H9 (cell line): ENCODE measurements at regions not wholly inside any gene's neighbourhood (a gene's known extent, or its start where the extent isn't known, plus 50 kb on each side); places are given as distances from the start of the nearest gene placed in this dataset.

Source experiments
- DNase-seq: peaks from one replicate; pipeline ENCODE4 v3.0.0-alpha.2; 2017
- H2AFZ ChIP-seq: one replicate; pipeline ENCODE4 v1.6.1; 2013; ENCODE audit warnings: mild to moderate bottlenecking, low read length, control low read depth, moderate library complexity
- H2AK5ac ChIP-seq: 2 replicates; pipeline ENCODE4 v1.6.1; 2013; ENCODE audit warnings: low read length, control low read depth, mixed read lengths; ENCODE audit not compliant: insufficient read length
- H2BK120ac ChIP-seq: one replicate; pipeline ENCODE4 v1.6.1; 2013; ENCODE audit warnings: low read depth, mild to moderate bottlenecking, low read length, control low read depth, inconsistent platforms; ENCODE audit not compliant: poor library complexity, severe bottlenecking
- H2BK12ac ChIP-seq: 2 replicates; pipeline ENCODE4 v1.6.1; 2013; ENCODE audit warnings: low read length, control low read depth, mixed read lengths, low read depth; ENCODE audit not compliant: insufficient read length
- H2BK15ac ChIP-seq: 2 replicates; pipeline ENCODE4 v1.6.1; 2013; ENCODE audit warnings: low read depth, low read length, control low read depth
- H2BK20ac ChIP-seq: one replicate; pipeline ENCODE4 v1.6.1; 2013; ENCODE audit warnings: low read depth, mild to moderate bottlenecking, low read length, control low read depth, inconsistent platforms; ENCODE audit not compliant: poor library complexity, severe bottlenecking
- H2BK5ac ChIP-seq: 2 replicates; pipeline ENCODE4 v1.6.1; 2013; ENCODE audit warnings: low read length, control low read depth, mixed read lengths; ENCODE audit not compliant: insufficient read length
- H3K14ac ChIP-seq: 2 replicates; pipeline ENCODE4 v1.6.1; 2013; ENCODE audit warnings: low read length, control low read depth; ENCODE audit not compliant: insufficient read depth
- H3K18ac ChIP-seq: 2 replicates; pipeline ENCODE4 v1.6.1; 2013; ENCODE audit warnings: low read depth, mild to moderate bottlenecking, mixed read lengths, low read length, control low read depth; ENCODE audit not compliant: insufficient read length
- H3K23ac ChIP-seq: 2 replicates; pipeline ENCODE4 v1.6.1; 2013; ENCODE audit warnings: low read length, control low read depth, mixed read lengths, low read depth; ENCODE audit not compliant: insufficient read length
- H3K23me2 ChIP-seq: 2 replicates; pipeline ENCODE4 v1.6.1; 2013; ENCODE audit warnings: low read depth, mild to moderate bottlenecking, mixed read lengths, low read length, control low read depth; ENCODE audit not compliant: insufficient read length, poor library complexity, severe bottlenecking
- H3K27ac ChIP-seq: 2 replicates; pipeline ENCODE4 v1.5.1; 2013; ENCODE audit warnings: low read length, control low read depth, mixed read lengths, low read depth; ENCODE audit not compliant: insufficient read length
- H3K27me3 ChIP-seq: 2 replicates; pipeline ENCODE4 v1.6.1; 2013; ENCODE audit warnings: low read length, control low read depth, inconsistent platforms; ENCODE audit not compliant: insufficient read depth
- H3K4ac ChIP-seq: 2 replicates; pipeline ENCODE4 v1.6.1; 2013; ENCODE audit warnings: low read depth, mild to moderate bottlenecking, control low read depth, inconsistent platforms, low read length, moderate library complexity
- H3K4me1 ChIP-seq: 2 replicates; pipeline ENCODE4 v1.6.1; 2013; ENCODE audit warnings: low read length, control low read depth, inconsistent platforms; ENCODE audit not compliant: insufficient read depth
- H3K4me2 ChIP-seq: 2 replicates; pipeline ENCODE4 v1.6.1; 2013; ENCODE audit warnings: low read length, control low read depth, mixed read lengths; ENCODE audit not compliant: insufficient read length, insufficient read depth
- H3K56ac ChIP-seq: 2 replicates; pipeline ENCODE4 v1.6.1; 2013; ENCODE audit warnings: low read depth, mild to moderate bottlenecking, mixed read lengths, low read length, control low read depth; ENCODE audit not compliant: insufficient read length
- H3K79me1 ChIP-seq: 2 replicates; pipeline ENCODE4 v1.6.1; 2013; ENCODE audit warnings: low read depth, mild to moderate bottlenecking, moderate library complexity, low read length, control low read depth, inconsistent platforms; ENCODE audit not compliant: insufficient read depth, poor library complexity, severe bottlenecking
- H3K79me2 ChIP-seq: 2 replicates; pipeline ENCODE4 v1.6.1; 2013; ENCODE audit warnings: low read length, control low read depth, inconsistent platforms; ENCODE audit not compliant: insufficient read depth
- H3K9ac ChIP-seq: 2 replicates; pipeline ENCODE4 v1.6.1; 2013; ENCODE audit warnings: low read length, control low read depth, mixed read lengths; ENCODE audit not compliant: insufficient read length; ENCODE audit errors: extremely low read depth
- H3K9me3 ChIP-seq: one replicate; pipeline ENCODE4 v1.6.1; 2013; ENCODE audit warnings: low read depth, low read length, inconsistent platforms; ENCODE audit not compliant: control insufficient read depth
- H3T11ph ChIP-seq: one replicate; pipeline ENCODE4 v1.6.1; 2013; ENCODE audit warnings: mild to moderate bottlenecking, low read length, control low read depth, inconsistent platforms
- H4K20me1 ChIP-seq: one replicate; pipeline ENCODE4 v1.6.1; 2013; ENCODE audit not compliant: control insufficient read depth, insufficient read length, insufficient read depth
- H4K5ac ChIP-seq: 2 replicates; pipeline ENCODE4 v1.6.1; 2013; ENCODE audit warnings: low read depth, mild to moderate bottlenecking, mixed read lengths, low read length, control low read depth; ENCODE audit not compliant: insufficient read length
- H4K8ac ChIP-seq: replicated peaks from 2 replicates; pipeline ENCODE4 v1.6.1; 2013; ENCODE audit warnings: low read length, control low read depth, mixed read lengths, low read depth; ENCODE audit not compliant: insufficient read length
- H4K91ac ChIP-seq: 2 replicates; pipeline ENCODE4 v1.6.1; 2013; ENCODE audit warnings: low read depth, mild to moderate bottlenecking, moderate library complexity, mixed read lengths, low read length, control low read depth; ENCODE audit not compliant: insufficient read length
- H3K27ac Mint-ChIP-seq, 3 experiments: 2 replicates in 2 of 3; 3 replicates in 1 of 3; pipeline ENCODE4 v1.8.0; 2020 to 2021; ENCODE audit warnings: mixed read lengths in 3 of 3, mild to moderate bottlenecking in 1 of 3, moderate library complexity in 1 of 3
- H3K27me3 Mint-ChIP-seq: 2 replicates; pipeline ENCODE4 v1.8.0; 2021; ENCODE audit warnings: low read depth, mild to moderate bottlenecking, moderate library complexity, mixed read lengths
- H3K36me3 Mint-ChIP-seq, 3 experiments: 2 replicates in 2 of 3; 3 replicates in 1 of 3; pipeline ENCODE4 v1.8.0; 2020 to 2021; ENCODE audit warnings: low read depth in 3 of 3, mixed read lengths in 3 of 3; ENCODE audit not compliant: insufficient read depth in 1 of 3
- H3K4me1 Mint-ChIP-seq, 2 experiments: 2 replicates each; pipeline ENCODE4 v1.8.0; 2020; ENCODE audit warnings: mixed read lengths in 2 of 2
- H3K4me3 Mint-ChIP-seq, 2 experiments: 2 replicates in 1 of 2; 3 replicates in 1 of 2; pipeline ENCODE4 v1.8.0; 2020 to 2021; ENCODE audit warnings: mild to moderate bottlenecking in 2 of 2, mixed read lengths in 2 of 2, moderate library complexity in 1 of 2
- H3K9me3 Mint-ChIP-seq, 2 experiments: 2 replicates in 1 of 2; 3 replicates in 1 of 2; pipeline ENCODE4 v1.8.0; 2020; ENCODE audit warnings: mild to moderate bottlenecking in 2 of 2, mixed read lengths in 2 of 2, moderate library complexity in 1 of 2
- WGBS: extraction: QIAGEN DNeasy Blood & Tissue Kit; methylation state at CpG from one replicate; pipeline ENCODE4 v1.1.7; 2013; ENCODE audit warnings: missing lambda C conversion rate, low lambda C conversion rate, mixed read lengths; ENCODE audit not compliant: insufficient read length; ENCODE audit errors: extremely low coverage; 5-methylcytosine and 5-hydroxymethylcytosine counted together
- TF ChIP-seq, protein P1 (sequence below): fragments of 200-600 bp; sonication (generic); conservative IDR thresholded peaks from 3 replicates; pipeline ENCODE4 v1.8.0; 2021; ENCODE audit warnings: antibody characterized with exemption, mild to moderate bottlenecking

GRCh38 chr1:228810878-228811711, 75.8 kb downstream of the RHOU start:
- Histone ChIP-seq H3K9ac (no peak overlapping the region), H4K20me1 (no peaks in the 10 kb centered on the region), H2BK20ac (no peak overlapping the region), H2BK5ac (no peak overlapping the region), H3K56ac (no peak overlapping the region), H3K9me3 (no peaks in the 10 kb centered on the region), H3T11ph (no peak overlapping the region), H3K23ac (no peak overlapping the region), H2BK12ac (no peak overlapping the region), H3K4me1 (peaks cover 11% of the 10 kb centered on the region; the same call in 1 of the 2 replicates), H3K4ac (no peak overlapping the region), H3K23me2 (no peaks in the 10 kb centered on the region), H2AFZ (no peak overlapping the region), H4K5ac (no peak overlapping the region), H3K79me1 (no peaks in the 10 kb centered on the region), H4K8ac (no peak overlapping the region), H3K79me2 (no peaks in the 10 kb centered on the region), H4K91ac (no peak overlapping the region), H3K4me2 (no peak overlapping the region), H3K27ac (no peak overlapping the region), H3K14ac (no peak overlapping the region), H3K27me3 (no peaks in the 10 kb centered on the region), H3K18ac (no peak overlapping the region), H2AK5ac (no peak overlapping the region), H2BK120ac (no peak overlapping the region), H2BK15ac (no peak overlapping the region)
- Mint-ChIP-seq H3K27me3 (peaks cover 8% of the 10 kb centered on the region), H3K36me3 (peaks cover 0 to 1% (median 0%) of the 10 kb centered on the region in 3 experiments; a peak in 1 of 7 replicates), H3K27ac (no peak overlapping the region), H3K4me1 (peaks cover 43 to 44% of the 10 kb centered on the region in 2 experiments), H3K9me3 (peaks cover 0 to 4% of the 10 kb centered on the region in 2 experiments; a peak in 3 of 5 replicates), H3K4me3 (no peak overlapping the region)
- WGBS, result no CpG with 5 or more reads among the region's 6 CpGs
- DNase-seq, result no peak
- TF ChIP-seq, protein P1, sequence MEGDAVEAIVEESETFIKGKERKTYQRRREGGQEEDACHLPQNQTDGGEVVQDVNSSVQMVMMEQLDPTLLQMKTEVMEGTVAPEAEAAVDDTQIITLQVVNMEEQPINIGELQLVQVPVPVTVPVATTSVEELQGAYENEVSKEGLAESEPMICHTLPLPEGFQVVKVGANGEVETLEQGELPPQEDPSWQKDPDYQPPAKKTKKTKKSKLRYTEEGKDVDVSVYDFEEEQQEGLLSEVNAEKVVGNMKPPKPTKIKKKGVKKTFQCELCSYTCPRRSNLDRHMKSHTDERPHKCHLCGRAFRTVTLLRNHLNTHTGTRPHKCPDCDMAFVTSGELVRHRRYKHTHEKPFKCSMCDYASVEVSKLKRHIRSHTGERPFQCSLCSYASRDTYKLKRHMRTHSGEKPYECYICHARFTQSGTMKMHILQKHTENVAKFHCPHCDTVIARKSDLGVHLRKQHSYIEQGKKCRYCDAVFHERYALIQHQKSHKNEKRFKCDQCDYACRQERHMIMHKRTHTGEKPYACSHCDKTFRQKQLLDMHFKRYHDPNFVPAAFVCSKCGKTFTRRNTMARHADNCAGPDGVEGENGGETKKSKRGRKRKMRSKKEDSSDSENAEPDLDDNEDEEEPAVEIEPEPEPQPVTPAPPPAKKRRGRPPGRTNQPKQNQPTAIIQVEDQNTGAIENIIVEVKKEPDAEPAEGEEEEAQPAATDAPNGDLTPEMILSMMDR, result no peak
